Loucy (cell line): ENCODE measurements at regions not wholly inside any gene's neighbourhood (a gene's known extent, or its start where the extent isn't known, plus 50 kb on each side); places are given as distances from the start of the nearest gene placed in this dataset.

Source experiments
- H2AFZ ChIP-seq: fragments of 200-600 bp; sonication (generic); 2 replicates; pipeline ENCODE4 v1.6.0; 2016; ENCODE audit warnings: antibody characterized with exemption, mild to moderate bottlenecking, low read length, moderate library complexity
- H3F3A ChIP-seq: fragments of 200-600 bp; 2 replicates; pipeline ENCODE4 v1.6.0; 2016; ENCODE audit warnings: antibody characterized with exemption, low read depth, mild to moderate bottlenecking
- H3K27me3 ChIP-seq: fragments of 200-600 bp; sonication (generic); 2 replicates; pipeline ENCODE4 v1.6.1; 2014; ENCODE audit warnings: low read length, mild to moderate bottlenecking; ENCODE audit not compliant: insufficient read depth, poor library complexity, severe bottlenecking
- H3K36me3 ChIP-seq: fragments of 200-600 bp; sonication (generic); 2 replicates; pipeline ENCODE4 v1.6.1; 2016; ENCODE audit warnings: low read length; ENCODE audit not compliant: insufficient read depth
- H3K4me1 ChIP-seq: fragments of 200-600 bp; sonication (generic); 2 replicates; pipeline ENCODE4 v1.5.1; 2014; ENCODE audit warnings: low read length, mild to moderate bottlenecking; ENCODE audit not compliant: insufficient read depth, poor library complexity, severe bottlenecking
- H3K4me2 ChIP-seq: fragments of 200-600 bp; sonication (generic); 2 replicates; pipeline ENCODE4 v1.6.0; 2014; ENCODE audit warnings: antibody characterized with exemption, low read length, low read depth, mild to moderate bottlenecking; ENCODE audit not compliant: poor library complexity, severe bottlenecking
- H3K4me3 ChIP-seq: fragments of 200-600 bp; sonication (generic); 2 replicates; pipeline ENCODE4 v1.5.1; 2014; ENCODE audit warnings: low read length, mild to moderate bottlenecking, mixed read lengths; ENCODE audit not compliant: poor library complexity, severe bottlenecking
- H3K79me2 ChIP-seq: fragments of 200-600 bp; sonication (generic); 2 replicates; pipeline ENCODE4 v1.6.1; 2014; ENCODE audit warnings: low read length; ENCODE audit not compliant: insufficient read depth
- H3K9ac ChIP-seq: fragments of 200-600 bp; sonication (generic); 2 replicates; pipeline ENCODE4 v1.6.0; 2014; ENCODE audit warnings: mild to moderate bottlenecking, low read depth, low read length, moderate library complexity; ENCODE audit not compliant: poor library complexity, severe bottlenecking
- H3K9me2 ChIP-seq: fragments of 200-600 bp; sonication (generic); replicated peaks from 2 replicates; pipeline ENCODE4 v1.6.1; 2016; ENCODE audit warnings: low read depth, low read length, mixed read lengths
- H3K9me3 ChIP-seq: fragments of 200-600 bp; sonication (generic); 2 replicates; pipeline ENCODE4 v1.6.1; 2014; ENCODE audit warnings: mild to moderate bottlenecking, antibody characterized with exemption, low read length, low read depth; ENCODE audit not compliant: insufficient read depth
- H4K20me1 ChIP-seq: fragments of 200-600 bp; sonication (generic); 2 replicates; pipeline ENCODE4 v1.6.0; 2014; ENCODE audit warnings: antibody characterized with exemption, low read length, mild to moderate bottlenecking; ENCODE audit not compliant: insufficient read depth, poor library complexity, severe bottlenecking
- EZH2phosphoT487 ChIP-seq: fragments of 200-600 bp; IDR thresholded peaks from 2 replicates; pipeline ENCODE4 v1.6.1; 2018; ENCODE audit warnings: antibody characterized with exemption, mild to moderate bottlenecking, moderate library complexity, borderline replicate concordance
- TF ChIP-seq, protein P1 (sequence below): fragments of 200-600 bp; sonication (generic); conservative IDR thresholded peaks from 2 replicates; pipeline ENCODE4 v1.5.1; 2014; ENCODE audit warnings: mild to moderate bottlenecking, antibody characterized with exemption, low read length

- Histone ChIP-seq H3K9ac (no peak overlapping the region), H4K20me1 (no peaks in the 10 kb centered on the region), H3K27me3 (no peaks in the 10 kb centered on the region), H3K4me1 (no peaks in the 10 kb centered on the region), H2AFZ (no peak overlapping the region), H3K36me3 (no peaks in the 10 kb centered on the region), H3F3A (no peaks in the 10 kb centered on the region), H3K4me3 (no peak overlapping the region), H3K79me2 (no peaks in the 10 kb centered on the region), H3K9me2 (no peaks in the 10 kb centered on the region), H3K9me3 (no peaks in the 10 kb centered on the region), H3K4me2 (no peak overlapping the region)
- no peak for TF ChIP-seq EZH2phosphoT487
- TF ChIP-seq, protein P1, sequence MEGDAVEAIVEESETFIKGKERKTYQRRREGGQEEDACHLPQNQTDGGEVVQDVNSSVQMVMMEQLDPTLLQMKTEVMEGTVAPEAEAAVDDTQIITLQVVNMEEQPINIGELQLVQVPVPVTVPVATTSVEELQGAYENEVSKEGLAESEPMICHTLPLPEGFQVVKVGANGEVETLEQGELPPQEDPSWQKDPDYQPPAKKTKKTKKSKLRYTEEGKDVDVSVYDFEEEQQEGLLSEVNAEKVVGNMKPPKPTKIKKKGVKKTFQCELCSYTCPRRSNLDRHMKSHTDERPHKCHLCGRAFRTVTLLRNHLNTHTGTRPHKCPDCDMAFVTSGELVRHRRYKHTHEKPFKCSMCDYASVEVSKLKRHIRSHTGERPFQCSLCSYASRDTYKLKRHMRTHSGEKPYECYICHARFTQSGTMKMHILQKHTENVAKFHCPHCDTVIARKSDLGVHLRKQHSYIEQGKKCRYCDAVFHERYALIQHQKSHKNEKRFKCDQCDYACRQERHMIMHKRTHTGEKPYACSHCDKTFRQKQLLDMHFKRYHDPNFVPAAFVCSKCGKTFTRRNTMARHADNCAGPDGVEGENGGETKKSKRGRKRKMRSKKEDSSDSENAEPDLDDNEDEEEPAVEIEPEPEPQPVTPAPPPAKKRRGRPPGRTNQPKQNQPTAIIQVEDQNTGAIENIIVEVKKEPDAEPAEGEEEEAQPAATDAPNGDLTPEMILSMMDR, result no peak
Measured at GRCh38 chr5:112083623-112084022, 326.6 kb upstream of the NREP start.

- H3K9me3 ChIP-seq, result no peaks in the 10 kb centered on the region
- no peaks in the 10 kb centered on the region for H3F3A ChIP-seq
- no peaks in the 10 kb centered on the region for H3K36me3 ChIP-seq
- no peak overlapping the region for H2AFZ ChIP-seq
- no peak overlapping the region for H3K9ac ChIP-seq
- H4K20me1 ChIP-seq, result no peaks in the 10 kb centered on the region
- H3K79me2 ChIP-seq, result no peaks in the 10 kb centered on the region
- no peak overlapping the region for H3K4me3 ChIP-seq
- H3K9me2 ChIP-seq, result no peaks in the 10 kb centered on the region
- no peak for TF ChIP-seq EZH2phosphoT487
- TF ChIP-seq, protein P1, result no peak
- no peaks in the 10 kb centered on the region for H3K4me1 ChIP-seq
- no peaks in the 10 kb centered on the region for H3K27me3 ChIP-seq
- H3K4me2 ChIP-seq, result no peak overlapping the region
Measured at GRCh38 chr5:112077180-112077579, 320.2 kb upstream of the NREP start.

DNA sequence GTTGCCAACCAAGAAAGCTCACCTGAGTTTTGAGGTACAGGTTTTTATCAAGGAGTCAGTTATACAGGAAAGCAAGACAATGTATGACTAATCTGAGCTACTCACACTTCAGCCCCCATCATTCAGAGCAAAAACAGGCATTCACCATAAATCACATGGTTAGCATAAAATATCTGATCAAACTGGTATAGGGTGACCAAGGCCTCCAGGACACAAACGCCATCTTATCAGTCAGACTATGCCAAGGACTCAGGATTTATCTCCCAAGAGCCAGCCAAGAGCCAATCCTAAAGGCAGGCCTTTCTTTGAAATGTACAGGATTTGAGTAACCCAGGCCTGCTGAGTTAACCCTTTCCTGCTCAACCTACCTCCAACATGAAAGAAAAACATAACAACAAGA lies 313.0 kb upstream of the NREP start:
- Histone ChIP-seq H2AFZ (no peak overlapping the region), H3K4me2 (no peak overlapping the region), H3K4me3 (no peak overlapping the region), H4K20me1 (no peaks in the 10 kb centered on the region), H3K9me2 (no peaks in the 10 kb centered on the region), H3K9me3 (no peaks in the 10 kb centered on the region), H3K27me3 (no peaks in the 10 kb centered on the region), H3K79me2 (no peaks in the 10 kb centered on the region), H3F3A (no peaks in the 10 kb centered on the region), H3K36me3 (no peaks in the 10 kb centered on the region), H3K4me1 (peaks cover 2% of the 10 kb centered on the region), H3K9ac (no peak overlapping the region)
- no peak for TF ChIP-seq EZH2phosphoT487
- TF ChIP-seq, protein P1, result no peak
